GM19463 (cell line): ENCODE measurements at regions not wholly inside any gene's neighbourhood (a gene's known extent, or its start where the extent isn't known, plus 50 kb on each side); places are given as distances from the start of the nearest gene placed in this dataset.

Source experiments
- ATAC-seq: cut with Tn5 transposase; IDR thresholded peaks from one replicate; pipeline ENCODE4 v1.9.1; 2021; ENCODE audit warnings: mild to moderate bottlenecking, moderate library complexity; ENCODE audit not compliant: unreplicated experiment

DNA sequence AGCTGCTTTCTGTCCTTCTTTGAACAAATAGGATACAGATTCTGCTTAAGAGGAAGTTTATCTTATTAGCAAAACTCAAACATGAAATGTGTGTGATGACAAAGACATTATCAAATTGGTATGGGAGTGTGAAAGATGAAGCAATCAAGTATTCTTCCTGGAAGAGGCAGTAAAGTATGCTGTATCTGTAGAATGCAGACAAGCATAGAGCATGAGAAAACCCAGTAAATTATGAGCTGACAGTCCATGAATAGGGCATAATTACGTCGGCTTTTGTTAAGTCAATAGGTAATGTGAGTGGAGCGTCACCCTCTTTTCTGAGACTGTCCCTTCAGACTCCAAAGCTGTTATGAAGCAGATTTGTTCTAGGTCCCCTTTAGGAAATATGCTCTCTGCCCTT lies 458.6 kb upstream of the NWD2 start:
- no peak for ATAC-seq

DNA sequence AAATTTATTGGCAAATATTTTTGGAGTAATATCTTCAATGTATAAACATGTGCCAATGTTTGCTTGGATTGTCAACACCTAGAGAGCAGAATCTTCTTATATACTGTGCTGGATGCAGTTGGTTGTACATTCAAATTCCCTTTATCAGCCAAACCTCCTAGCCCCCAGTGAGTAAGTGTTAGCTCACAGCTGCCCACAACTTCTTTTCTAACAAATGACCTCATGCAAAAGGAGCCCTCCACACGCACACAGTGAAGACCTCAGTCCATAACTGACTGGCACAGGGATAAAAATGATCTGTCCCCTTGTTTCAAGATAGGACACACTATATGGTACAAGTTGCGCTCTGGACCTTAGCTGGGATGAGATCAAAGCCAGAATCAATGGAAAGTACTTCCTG lies 458.0 kb upstream of the NWD2 start:
- ATAC-seq = no peak

DNA sequence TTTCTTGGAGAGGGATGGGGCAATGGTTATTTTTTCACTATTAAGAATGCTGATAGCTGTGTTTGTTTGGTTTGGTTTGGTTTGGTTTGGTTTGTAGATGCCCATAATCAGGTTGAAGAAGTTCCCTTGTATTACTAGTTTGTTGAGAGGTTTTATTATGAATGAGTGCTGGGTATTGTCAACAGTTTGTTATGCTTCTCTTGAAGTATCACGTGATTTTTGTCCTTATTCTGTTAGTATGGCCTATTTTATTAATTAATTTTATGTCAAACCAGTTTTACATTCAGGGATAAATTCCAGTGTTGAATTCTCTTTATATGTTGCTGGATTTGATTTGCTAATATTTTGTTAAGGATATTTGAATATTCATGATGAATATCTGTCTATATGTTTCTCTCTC lies 449.8 kb upstream of the NWD2 start:
- no peak for ATAC-seq

DNA sequence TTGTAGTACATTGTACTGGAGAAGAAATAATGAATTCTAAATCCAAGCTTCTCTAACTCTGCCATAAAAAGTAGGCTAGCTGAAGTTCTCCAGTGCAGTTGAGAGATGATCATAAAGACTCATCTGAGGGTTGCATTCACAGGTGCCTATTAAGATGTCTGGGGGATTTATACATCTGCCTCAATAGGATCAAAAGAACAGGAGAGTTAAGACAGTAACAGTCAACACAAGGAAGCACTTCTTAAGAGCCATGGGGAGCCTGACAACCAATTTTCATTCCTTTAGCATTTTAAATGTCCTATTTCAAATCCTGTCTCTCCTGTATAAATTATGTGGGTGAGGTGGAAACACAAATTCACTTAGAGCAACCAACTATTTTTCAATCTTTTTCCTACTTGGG lies 432.4 kb upstream of the NWD2 start:
- no peak for ATAC-seq

DNA sequence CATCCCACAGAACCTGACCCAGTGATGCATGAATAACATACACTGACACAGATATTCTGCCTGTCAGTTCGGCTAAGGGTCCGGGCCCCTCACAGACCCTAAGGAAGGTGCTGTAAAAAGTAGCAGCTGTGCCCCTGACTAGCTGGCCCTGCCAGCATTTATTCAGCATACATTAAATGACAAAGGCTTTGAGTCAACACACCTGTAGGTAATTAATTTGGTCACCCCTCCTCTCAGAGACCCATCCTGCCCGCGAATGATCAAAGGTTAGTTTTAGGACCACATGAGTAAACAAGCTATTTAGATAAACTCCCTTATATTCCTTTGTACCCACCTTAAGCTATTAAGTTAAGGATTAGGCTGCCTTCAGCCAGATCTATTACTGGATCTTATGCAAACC lies 429.0 kb upstream of the NWD2 start:
- ATAC-seq = no peak

DNA sequence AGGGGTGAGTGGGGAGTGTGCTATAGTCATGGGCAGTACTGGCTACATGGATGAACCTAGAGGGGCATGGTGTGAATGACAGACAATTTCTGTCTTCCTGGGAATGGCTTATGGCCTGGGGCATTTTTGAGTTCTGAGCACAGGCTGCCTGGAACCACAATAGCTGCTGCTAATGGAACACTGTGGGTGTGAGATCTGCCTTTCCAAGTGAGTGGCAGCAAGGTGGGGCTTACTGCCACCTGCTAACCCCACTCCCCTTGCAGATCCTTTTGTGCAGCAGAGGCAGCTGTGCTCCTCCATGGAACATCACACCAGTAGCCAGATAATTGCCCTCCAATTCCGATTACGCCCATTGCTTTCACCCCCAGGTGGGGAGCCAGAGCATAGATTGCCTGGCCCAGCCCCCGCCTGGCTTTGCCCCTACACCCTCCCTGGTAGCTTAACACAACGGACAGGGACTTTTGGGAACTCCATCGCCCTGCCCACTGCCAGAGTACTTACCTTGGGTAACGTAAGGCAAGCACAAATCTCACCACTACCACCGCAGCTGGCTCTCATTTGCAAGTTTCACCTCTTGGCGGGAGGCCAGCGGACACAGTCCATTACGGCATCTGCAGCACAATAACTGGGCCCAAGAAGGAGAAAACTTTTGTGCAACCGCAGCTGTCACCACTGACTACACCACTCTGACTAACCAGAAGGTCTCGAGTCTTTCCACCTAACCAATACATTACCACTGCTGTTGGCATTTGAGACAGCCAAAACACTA lies 421.2 kb upstream of the NWD2 start:
- peak; percentile 61 for ATAC-seq

DNA sequence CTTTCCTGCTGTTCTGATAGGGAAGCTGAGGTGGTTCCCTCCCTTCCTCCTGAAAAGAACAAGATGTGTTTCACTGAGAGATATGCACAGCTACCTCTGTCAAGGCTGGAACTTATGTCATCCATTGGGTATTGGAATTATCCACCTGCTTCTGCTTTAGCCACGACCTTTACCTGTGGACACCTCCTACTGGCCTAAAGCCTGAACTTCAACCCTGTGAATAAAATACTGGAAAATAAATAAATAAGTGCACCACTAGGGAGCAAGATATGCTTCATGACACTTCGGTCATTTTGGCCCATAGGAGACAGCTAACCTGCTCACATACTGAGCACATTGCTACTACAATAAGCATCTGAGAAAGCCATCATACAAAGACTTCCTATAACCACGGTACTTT lies 419.9 kb upstream of the NWD2 start:
- ATAC-seq = no peak

DNA sequence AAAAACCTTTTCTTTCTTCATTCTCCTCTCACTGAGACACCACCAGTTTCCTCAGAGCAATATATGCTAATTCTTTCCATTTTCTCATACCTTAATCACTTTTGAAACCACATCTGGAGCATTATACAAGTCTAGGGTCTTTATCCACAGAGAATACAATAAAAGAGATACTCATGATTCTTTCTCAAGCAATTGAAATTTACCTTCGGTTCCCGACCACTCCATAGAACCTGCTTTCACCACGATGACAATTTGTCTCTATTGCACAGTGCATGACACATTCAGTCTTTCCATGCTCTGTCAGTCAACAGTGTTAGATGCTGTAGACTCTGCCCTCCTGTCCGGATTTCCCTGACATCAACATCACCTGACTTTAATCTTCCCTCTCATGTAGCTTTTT lies 409.3 kb upstream of the NWD2 start:
- ATAC-seq = peak; percentile 59

DNA sequence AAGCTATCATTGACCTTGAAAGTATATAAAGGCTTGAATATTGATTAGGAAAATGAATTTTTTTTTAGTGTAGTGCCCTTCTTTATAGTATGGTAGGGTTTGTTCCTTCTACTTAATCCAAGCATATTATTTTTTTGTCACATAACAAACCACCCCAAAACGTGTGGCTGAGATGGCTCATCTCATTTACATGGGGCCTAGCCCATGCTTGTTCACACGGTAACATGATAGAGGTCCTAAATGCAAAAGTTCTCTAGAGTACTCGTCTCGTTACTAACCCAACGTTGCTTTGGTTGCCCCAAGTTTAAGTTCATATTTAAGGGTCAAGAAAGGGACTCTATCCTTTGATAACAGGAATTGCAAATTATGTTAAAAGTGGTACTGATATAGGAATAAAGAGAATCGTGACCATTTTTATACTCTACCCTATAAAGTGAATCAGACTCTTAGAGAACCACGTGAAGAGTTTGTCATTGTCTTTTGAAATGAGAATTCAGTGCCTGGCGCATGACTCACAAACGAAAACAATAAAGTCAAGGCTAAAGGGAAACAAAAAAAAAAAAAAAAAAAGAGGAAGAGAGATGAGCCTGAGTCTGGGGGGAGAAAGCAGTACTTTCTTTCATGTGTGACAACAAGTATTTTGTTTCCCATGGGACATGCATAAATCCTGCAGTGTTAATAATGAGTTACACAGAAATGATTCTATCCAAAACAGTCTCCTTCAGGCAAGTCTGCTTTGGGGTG lies 402.8 kb upstream of the NWD2 start:
- peak; percentile 56 for ATAC-seq

DNA sequence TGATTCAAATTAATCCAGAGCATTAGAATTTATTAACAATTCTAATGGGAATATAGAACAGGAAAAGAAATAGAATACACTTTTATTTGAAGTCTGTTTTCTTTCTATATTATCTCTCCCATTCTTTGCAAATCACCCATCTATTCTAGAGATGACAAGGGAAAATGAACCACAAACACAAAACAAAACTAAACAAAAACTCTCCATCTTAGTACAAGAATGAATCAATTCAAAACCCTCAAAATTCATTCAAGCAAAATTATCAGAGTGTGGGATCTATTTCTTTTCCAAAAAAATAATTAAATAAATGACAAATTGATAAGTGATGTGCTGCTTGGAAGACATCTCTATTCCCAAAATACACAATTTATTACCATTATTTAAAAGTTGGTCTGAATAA lies 400.1 kb upstream of the NWD2 start:
- no peak for ATAC-seq

DNA sequence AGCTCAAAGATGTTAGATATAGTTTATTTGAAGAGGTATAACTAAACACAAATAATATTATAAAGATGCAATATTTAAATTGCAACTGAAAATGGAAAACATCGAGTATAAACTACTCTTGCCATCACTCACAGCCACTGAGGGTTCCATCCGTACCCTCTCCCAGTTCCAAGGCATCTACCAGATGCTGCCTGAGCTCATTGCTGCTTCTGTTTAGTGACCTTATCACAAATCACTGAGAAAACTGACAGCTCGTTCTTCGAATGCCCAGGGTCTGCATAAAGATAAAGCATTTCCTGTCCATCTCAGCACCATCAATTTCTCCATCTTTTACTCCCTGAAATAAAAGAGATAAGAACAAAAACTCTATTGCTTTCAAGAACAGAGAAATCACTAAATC lies 391.7 kb upstream of the NWD2 start:
- ATAC-seq = no peak

DNA sequence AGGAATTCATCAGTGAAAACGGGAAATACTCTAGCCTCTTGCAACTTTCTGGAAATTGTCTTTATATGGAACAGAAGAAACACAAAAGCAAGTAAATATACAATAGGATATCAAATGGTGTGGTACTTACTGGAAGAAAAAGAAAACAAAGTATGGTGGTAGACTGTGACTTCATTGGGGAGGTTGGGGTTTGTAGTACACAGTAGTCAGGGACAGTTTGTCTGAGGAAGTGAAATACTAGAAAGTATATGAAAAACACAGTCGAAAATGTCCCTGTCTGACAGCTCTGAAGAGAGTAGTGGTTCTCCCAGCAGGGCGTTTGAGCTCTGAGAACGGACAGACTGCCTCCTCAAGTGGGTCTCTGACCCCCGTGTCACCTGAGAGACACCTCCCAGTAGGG lies 390.0 kb upstream of the NWD2 start:
- ATAC-seq = peak; percentile 88

DNA sequence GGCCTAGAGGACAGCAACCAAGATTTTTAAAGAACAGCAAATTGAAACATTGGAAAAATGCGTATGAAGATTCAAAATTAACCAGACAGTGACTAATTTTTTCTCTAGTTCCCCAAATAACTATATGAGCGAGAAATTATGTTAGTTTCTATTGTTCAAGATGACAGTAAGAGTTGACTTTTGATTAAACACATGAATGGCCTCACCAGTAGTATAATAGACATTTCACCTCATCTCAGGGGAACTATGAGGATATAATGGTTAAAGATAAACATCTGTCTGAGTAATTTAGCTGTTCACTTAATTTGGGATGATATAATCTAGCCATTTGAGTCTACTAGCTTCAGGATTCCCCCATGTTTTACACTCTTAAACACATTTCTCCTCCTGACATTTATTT lies 380.9 kb upstream of the NWD2 start:
- ATAC-seq = no peak

DNA sequence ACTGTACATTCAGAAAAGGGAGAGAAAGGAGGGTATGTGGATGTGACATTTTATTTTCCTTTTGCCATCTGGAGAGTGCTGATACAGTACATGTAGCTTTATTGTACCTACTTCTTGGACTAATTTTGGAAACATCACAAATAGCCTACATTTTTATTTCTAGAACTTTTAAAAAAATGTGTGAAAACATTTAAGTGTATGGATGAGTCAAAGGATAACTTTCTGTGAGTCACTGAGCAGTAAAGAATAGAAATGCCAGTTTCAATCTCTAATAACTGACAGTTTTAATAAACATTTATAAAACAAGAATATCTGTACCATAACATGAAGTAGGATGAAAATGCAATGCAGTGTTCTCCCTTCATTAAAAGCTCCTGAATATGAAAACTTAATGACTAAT lies 374.4 kb upstream of the NWD2 start:
- ATAC-seq = peak; percentile 41

DNA sequence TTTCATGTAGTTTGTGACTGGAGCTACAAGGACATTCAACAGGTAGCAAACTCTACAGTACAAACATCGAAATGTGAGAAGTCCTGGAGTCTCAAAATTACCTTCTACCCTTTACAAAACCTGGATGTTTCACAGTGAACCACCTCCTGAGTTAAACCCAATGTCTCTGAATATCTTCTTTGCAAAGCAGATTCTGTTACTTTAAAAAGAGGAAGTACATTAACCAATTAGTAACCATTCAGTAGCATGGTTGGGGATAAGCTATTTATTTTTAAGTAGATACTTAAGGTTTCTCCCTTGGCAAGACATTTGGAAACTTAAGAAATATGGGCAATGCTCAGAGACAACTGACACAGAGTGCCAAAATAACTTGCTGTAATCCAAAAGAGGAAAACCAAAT lies 371.9 kb upstream of the NWD2 start:
- peak; percentile 65 for ATAC-seq

DNA sequence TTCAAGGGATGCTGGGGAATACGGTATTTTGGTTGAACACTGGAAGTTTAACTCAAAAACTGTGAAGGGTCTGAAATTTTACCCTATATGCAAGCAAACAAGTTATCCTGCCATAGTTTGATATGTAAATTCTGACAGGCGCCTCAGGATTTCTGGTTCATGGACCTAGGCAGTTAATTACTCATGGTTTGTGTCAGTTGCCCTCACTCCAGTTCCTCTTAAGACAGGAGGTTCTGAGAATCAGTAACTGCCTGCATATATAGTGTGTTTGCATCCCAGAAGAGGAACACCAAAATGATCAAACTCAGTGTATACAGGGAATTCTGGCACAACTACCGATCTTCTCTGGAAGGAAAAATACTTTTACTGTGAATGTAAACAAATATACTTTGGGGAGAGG lies 360.4 kb upstream of the NWD2 start:
- ATAC-seq = no peak

DNA sequence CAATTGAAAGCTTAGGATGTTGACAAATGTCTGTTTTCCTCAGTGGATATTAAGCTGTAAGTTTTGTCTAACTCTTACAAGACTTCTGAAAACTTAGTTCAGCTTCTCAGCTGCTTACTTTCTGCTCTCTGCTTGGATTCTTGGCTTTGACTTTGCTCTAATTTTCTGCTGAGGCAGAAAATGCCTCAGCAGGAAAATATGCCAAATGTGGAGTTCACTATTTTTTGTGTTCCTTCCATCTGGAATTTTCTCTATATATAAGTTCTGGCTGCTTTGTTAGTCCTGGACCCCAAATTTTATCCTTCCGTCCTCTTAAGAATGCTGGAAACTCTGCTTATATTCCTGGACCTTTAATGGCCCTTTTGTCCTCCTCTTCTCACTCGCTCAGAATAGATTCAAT lies 352.6 kb upstream of the NWD2 start:
- no peak for ATAC-seq

DNA sequence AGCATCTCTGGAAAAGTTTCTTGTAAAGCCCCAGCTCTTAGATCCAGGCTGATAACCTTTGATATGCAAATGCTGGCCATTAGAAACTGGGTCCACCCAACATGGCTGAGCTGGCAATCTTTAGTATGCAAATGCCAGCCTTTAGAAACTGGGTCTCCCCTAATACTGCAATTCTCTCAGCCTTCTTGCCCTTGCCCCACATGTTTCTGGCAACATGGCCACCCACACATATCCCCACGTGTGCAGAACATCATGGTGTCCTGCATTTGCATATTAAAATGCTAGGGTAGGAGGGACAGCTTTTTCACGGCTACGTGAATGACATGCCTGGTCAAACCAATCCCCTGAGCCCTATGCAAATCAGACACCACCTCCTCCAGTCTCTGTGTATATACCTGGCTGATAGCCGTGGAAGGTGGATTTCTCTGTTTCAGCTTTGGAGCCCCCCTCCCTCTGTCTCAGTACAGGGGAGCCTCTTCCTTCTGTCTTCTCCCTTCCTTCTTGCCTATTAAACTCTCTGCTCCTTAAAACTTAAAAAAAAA lies 344.0 kb upstream of the NWD2 start:
- ATAC-seq = no peak

DNA sequence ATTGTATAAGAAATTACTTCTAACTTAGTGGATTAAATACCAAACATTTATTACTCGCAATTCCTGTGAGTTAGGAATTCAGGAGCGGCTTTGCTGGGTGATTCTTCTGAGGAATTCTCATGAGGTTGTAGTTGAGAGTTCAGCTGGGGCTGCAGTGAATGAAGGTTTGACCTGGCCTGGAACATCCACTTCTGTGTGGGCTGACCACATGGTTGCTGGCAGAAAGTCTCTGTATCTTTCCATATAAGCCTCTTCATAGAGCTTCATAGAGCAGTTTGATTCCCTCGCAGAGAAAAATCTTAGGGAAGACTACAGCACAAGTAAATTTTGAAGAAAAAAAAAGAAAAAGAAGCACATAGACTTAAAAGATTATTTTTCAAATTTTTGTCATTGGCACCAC lies 339.7 kb upstream of the NWD2 start:
- ATAC-seq = no peak

DNA sequence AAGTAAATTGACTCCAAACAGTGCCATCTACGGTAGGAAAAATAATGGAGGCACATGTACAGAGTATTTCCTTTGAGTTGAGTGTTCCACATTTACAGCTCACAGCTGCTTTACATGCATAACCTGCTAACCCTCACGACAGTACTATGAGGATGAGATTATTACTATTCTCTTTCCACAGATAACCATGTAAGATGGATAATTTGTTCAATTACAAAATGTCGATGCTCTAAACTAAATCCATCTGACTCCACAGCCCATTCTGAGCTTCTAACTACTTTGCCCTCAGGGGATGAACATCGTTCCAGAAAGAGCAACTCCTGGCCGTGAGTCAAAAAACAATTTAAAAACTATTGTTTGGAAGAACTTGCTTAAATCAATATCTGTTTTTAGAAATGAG lies 330.4 kb upstream of the NWD2 start:
- no peak for ATAC-seq

DNA sequence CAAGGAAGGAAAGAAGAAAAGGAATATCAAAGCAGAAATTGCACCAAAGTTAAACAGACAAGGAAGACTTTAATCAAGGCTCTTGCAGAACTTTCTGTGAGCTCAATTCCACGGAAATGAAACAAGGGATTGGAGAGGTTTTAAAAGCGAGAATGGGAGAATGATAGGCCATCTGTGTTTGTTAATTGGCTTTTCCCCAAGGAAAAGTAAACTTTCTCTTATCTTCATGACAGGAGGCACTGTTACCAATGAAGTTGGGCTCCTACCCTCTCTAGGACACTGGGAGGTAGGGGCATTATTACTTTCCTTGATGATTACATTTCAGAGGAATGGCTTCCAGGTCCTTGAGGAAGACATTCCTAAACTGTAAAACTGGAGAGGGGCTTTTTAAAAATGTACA lies 328.8 kb upstream of the NWD2 start:
- ATAC-seq = no peak

DNA sequence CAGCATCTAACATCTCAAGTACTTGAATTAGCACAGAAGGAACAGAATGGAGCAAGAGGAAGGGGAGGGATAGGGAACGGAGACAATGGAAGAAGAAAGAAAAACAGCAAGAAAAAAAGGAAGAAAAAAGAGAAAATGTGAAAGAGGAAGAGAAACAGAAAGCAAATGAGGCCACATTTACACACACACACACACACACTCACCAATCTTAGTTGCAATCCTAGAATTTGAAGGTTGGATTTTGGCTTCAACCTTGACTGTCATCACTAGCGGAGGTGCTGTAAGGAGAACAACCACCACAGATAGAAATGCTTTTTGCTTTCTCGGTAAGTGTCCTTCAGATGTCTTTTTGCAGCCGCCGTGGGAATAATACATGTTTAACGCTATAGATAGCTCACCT lies 327.1 kb upstream of the NWD2 start:
- ATAC-seq = no peak
